Calu3 (cell line): ENCODE measurements at regions not wholly inside any gene's neighbourhood (a gene's known extent, or its start where the extent isn't known, plus 50 kb on each side); places are given as distances from the start of the nearest gene placed in this dataset.

ENCODE experiments used
- BruUV-seq: library from RNA; stranded (reverse); fragments of 400-500 nt; replicated peaks from 2 replicates; lab custom pipeline; 2021; lab: Mats Ljungman, UMichigan
- CTCF ChIA-PET: fragments of 300-600 bp; sonication (Branson Sonifier 250); formaldehyde crosslinking; loops from one replicate; lab custom pipeline; 2022; ENCODE audit warnings: antibody characterized with exemption; lab: Charles Lee
- DNase-seq: peaks from one replicate; pipeline ENCODE4 v3.0.0; 2022
- H3K27ac Mint-ChIP-seq: one replicate; pipeline ENCODE4 v1.8.0; 2022; ENCODE audit warnings: mixed read lengths; ENCODE audit not compliant: unreplicated experiment
- H3K27me3 Mint-ChIP-seq: one replicate; pipeline ENCODE4 v1.8.0; 2022; ENCODE audit warnings: mixed read lengths; ENCODE audit not compliant: unreplicated experiment
- H3K36me3 Mint-ChIP-seq: one replicate; pipeline ENCODE4 v1.8.0; 2022; ENCODE audit warnings: mild to moderate bottlenecking, moderate library complexity, mixed read lengths; ENCODE audit not compliant: insufficient read depth, unreplicated experiment
- H3K4me1 Mint-ChIP-seq: one replicate; pipeline ENCODE4 v1.8.0; 2022; ENCODE audit warnings: mild to moderate bottlenecking, low read depth, mixed read lengths; ENCODE audit not compliant: unreplicated experiment
- H3K4me3 Mint-ChIP-seq: one replicate; pipeline ENCODE4 v1.8.0; 2022; ENCODE audit warnings: mild to moderate bottlenecking, low read depth, moderate library complexity, mixed read lengths; ENCODE audit not compliant: unreplicated experiment
- H3K9me3 Mint-ChIP-seq: one replicate; pipeline ENCODE4 v1.8.0; 2022; ENCODE audit warnings: low read depth, mixed read lengths; ENCODE audit not compliant: unreplicated experiment
- intact Hi-C: fragments of 100-400 bp; cut with micrococcal nuclease; formaldehyde crosslinking; loops from one replicate; pipeline ENCODE4 v1.10.0; 2022; ENCODE audit not compliant: unreplicated experiment
- TF ChIP-seq, protein P1 (sequence below): fragments of 200-600 bp; IDR thresholded peaks from one replicate; pipeline ENCODE4 v1.8.0; 2022; ENCODE audit warnings: antibody characterized with exemption; ENCODE audit not compliant: unreplicated experiment

DNA sequence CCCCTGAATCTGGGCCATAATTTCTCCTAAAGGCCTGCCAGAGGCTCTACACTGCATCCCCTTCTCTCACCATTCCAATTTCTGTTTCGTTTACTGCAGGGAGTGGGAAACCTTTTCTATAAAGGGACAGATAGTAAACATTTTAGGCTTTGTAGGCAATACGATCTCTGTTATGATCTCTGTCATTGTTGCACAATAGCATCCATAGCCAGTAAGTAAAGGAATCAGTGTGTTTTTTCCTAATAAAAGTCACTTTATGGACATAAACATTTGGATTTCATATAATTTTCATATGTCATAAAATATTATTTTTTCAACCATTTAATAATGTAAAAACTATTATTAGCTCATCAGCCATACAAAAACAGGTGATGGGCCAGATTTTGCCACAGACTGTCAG lies 531.7 kb downstream of the DSC3 start:
- DNase-seq: no peak
- Mint-ChIP-seq H3K9me3 (peaks cover 3% of the 10 kb centered on the region), H3K36me3 (no peaks in the 10 kb centered on the region), H3K4me1 (no peaks in the 10 kb centered on the region), H3K4me3 (no peak overlapping the region), H3K27me3 (no peaks in the 10 kb centered on the region), H3K27ac (no peak overlapping the region)
- no TSS peak for BruUV-seq
- intact Hi-C loops: no loop called here
- CTCF ChIA-PET: no interaction called here
- TF ChIP-seq, protein P1, sequence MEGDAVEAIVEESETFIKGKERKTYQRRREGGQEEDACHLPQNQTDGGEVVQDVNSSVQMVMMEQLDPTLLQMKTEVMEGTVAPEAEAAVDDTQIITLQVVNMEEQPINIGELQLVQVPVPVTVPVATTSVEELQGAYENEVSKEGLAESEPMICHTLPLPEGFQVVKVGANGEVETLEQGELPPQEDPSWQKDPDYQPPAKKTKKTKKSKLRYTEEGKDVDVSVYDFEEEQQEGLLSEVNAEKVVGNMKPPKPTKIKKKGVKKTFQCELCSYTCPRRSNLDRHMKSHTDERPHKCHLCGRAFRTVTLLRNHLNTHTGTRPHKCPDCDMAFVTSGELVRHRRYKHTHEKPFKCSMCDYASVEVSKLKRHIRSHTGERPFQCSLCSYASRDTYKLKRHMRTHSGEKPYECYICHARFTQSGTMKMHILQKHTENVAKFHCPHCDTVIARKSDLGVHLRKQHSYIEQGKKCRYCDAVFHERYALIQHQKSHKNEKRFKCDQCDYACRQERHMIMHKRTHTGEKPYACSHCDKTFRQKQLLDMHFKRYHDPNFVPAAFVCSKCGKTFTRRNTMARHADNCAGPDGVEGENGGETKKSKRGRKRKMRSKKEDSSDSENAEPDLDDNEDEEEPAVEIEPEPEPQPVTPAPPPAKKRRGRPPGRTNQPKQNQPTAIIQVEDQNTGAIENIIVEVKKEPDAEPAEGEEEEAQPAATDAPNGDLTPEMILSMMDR: no peak

DNA sequence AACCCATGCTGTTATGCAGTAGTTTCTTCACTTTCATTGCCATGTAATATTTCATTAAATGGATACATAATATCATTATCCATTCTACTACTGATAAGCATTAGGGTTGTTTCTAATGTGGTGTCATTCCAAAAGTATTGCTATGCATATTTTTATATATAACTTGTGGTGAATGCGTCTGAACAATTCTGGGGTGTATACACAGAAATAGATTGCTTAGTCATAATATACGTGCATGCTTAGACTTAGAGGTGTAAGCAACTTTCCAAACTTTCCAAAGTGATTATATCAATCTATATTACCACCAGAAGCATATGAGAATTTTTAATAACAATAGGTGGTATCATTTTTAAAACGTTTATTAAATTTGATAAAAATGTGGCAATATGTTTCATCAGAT lies 540.9 kb downstream of the DSC3 start:
- Mint-ChIP-seq H3K27ac (no peak overlapping the region), H3K4me1 (no peaks in the 10 kb centered on the region), H3K9me3 (no peaks in the 10 kb centered on the region), H3K36me3 (no peaks in the 10 kb centered on the region), H3K27me3 (no peaks in the 10 kb centered on the region), H3K4me3 (no peak overlapping the region)
- TF ChIP-seq, protein P1: no peak
- no TSS peak for BruUV-seq
- CTCF ChIA-PET: no interaction called here
- no peak for DNase-seq
- intact Hi-C loops: no loop called here

DNA sequence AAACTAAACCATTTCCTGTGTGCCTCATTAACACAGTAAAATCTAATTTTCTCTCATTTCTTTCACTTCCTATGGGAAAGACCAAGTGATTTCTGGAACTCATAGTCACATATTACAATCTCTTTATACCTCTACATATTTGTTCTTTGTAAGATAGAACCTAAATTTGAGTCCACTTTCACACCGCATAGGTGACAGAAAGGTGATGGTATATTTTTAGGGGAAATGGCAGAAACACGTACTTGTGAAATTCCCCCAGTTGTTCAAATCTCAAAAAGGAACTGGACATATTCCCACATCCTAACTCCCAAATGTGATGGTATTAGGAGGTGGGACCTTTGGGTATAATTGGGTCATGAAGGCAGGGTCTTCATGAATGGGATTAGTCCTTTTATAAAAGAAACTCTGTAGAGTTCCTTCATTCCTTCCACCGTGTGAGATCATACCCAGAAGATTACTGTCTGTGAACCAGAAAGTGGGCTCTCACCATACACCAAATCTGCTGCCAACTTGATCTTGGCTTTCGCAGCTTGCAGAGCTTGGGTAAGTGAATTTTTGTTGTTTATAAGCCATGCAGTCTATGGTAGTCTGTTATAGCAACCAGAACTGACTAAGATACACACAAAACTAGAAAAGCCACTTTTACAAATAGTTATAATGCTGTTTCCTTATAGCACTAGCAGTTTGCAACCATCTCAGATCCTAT lies 542.1 kb downstream of the DSC3 start:
- intact Hi-C loops: no loop called here
- Mint-ChIP-seq H3K27ac (no peak overlapping the region), H3K9me3 (no peaks in the 10 kb centered on the region), H3K4me3 (no peak overlapping the region), H3K4me1 (no peaks in the 10 kb centered on the region), H3K36me3 (no peaks in the 10 kb centered on the region), H3K27me3 (no peaks in the 10 kb centered on the region)
- TF ChIP-seq, protein P1: no peak
- CTCF ChIA-PET: interaction anchor here (0.7 kb wide), 1 partner anchor 502 kb away, joined by 5 read pairs; no protein-coding TSS in a partner anchor
- no peak for DNase-seq
- no TSS peak for BruUV-seq

DNA sequence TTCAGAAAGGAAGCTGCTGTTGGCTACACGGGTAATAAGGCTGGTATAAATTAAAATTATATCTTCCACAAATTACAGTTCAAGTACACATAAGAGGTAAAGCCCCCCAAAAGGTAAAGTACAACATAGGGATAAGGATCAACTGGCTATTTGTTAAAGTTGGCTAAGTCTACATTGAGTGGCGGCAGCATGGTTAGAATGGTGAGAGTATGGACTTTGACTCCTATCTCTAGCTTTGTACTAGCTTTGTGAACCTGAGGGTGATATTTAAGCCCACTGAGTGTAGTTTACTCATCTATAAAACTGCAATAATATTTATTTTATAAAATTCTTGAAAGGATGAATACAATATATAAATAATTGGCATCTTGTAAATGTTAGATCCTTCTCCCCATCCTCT lies 542.8 kb downstream of the DSC3 start:
- intact Hi-C loops: no loop called here
- H3K4me3 Mint-ChIP-seq: no peak overlapping the region
- H3K9me3 Mint-ChIP-seq: no peaks in the 10 kb centered on the region
- H3K4me1 Mint-ChIP-seq: no peaks in the 10 kb centered on the region
- H3K36me3 Mint-ChIP-seq: no peaks in the 10 kb centered on the region
- BruUV-seq: no TSS peak
- CTCF ChIA-PET: interaction anchor here (0.7 kb wide), 1 partner anchor 501 kb away, joined by 5 read pairs; no protein-coding TSS in a partner anchor
- H3K27ac Mint-ChIP-seq: no peak overlapping the region
- TF ChIP-seq, protein P1: no peak
- no peak for DNase-seq
- H3K27me3 Mint-ChIP-seq: no peaks in the 10 kb centered on the region
